GM10266 (cell line): ENCODE measurements at regions not wholly inside any gene's neighbourhood (a gene's known extent, or its start where the extent isn't known, plus 50 kb on each side); places are given as distances from the start of the nearest gene placed in this dataset.

ENCODE experiments used
- DNase-seq: peaks from one replicate; pipeline ENCODE4 v3.0.0; 2012; ENCODE audit errors: extremely low spot score
- TF ChIP-seq, protein P1 (sequence below): IDR thresholded peaks from 2 replicates; pipeline ENCODE4 v1.5.1; 2012; ENCODE audit warnings: mild to moderate bottlenecking, low read depth; ENCODE audit not compliant: control insufficient read depth, insufficient read depth; ENCODE audit errors: missing control alignments

DNA sequence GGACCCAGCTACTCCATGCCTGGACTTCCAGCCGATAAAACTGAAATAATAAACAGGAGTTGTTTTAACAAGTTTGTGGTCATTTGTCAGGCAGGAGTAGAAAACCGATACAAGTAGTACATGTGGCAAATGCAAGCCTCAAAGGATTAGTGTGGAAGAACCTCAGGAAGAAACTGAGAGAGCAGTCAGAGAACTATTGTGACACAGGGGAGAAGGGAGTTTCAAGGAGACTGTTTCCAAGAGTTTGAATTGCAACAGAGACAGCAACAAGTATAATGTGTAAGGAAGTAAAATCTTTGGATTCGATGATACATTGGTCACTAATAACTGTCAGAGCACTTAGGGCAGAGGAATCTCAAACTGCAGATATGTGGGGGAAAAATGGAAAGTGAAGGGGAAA, 450.6 kb upstream of the ARHGEF26 start:
- no peak for DNase-seq
- TF ChIP-seq, protein P1, sequence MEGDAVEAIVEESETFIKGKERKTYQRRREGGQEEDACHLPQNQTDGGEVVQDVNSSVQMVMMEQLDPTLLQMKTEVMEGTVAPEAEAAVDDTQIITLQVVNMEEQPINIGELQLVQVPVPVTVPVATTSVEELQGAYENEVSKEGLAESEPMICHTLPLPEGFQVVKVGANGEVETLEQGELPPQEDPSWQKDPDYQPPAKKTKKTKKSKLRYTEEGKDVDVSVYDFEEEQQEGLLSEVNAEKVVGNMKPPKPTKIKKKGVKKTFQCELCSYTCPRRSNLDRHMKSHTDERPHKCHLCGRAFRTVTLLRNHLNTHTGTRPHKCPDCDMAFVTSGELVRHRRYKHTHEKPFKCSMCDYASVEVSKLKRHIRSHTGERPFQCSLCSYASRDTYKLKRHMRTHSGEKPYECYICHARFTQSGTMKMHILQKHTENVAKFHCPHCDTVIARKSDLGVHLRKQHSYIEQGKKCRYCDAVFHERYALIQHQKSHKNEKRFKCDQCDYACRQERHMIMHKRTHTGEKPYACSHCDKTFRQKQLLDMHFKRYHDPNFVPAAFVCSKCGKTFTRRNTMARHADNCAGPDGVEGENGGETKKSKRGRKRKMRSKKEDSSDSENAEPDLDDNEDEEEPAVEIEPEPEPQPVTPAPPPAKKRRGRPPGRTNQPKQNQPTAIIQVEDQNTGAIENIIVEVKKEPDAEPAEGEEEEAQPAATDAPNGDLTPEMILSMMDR: no peak

DNA sequence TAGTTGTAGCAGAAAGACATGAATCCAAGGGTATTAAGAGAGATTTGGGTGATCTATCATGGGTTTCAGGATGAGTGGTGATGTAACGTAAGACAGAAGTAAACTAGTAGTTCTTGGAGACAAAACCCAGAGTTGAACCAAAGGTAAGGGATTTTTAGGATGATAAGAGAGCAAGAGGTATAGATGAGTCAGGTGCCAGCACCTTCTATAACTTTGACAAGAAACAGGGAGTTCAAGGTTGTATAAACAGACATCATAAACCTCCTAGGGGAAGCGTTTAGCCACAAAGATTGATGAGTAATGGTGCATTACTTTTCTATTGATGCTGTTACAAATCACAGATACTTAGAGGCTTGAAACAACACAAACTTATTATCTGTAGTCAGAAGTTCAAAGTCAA, 447.3 kb upstream of the ARHGEF26 start:
- no peak for DNase-seq
- TF ChIP-seq, protein P1: no peak

DNA sequence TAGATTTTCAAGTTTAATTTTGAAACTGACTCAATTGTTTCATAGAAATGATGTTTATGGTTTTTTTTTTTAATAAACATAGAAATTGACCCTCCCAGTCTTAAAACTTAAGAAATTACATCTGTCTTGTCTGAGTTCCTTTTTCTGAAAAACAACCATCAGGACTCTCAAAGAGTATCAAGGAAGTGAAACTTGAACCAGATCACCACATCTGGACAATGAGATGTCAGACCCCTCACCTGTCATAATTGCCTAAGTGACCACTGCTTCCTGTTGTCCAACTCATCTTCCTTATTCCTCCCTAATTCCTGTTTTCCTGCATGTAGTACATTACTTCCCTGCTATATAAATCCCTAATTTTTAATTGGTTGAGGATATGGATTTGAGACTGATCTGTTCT, 441.5 kb upstream of the ARHGEF26 start:
- TF ChIP-seq, protein P1: no peak
- no peak for DNase-seq

DNA sequence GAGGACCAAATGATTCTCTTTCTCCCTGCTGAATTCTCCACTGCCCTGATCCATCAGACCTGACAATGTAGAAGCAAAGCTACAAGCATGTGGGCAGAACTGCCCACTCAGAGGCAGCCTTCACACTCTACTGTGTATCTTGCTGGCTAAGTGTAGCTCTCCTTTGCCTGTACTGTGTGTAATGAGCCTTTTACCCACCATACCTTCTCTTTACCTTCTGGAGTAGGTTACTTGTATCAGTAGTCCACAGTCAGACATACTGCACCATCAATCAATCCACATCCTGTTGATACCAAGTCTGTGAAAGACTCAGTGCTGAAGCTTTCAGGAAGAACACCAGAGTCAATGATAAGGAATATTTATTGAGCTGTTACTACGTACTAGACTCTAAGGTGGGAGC, 440.7 kb upstream of the ARHGEF26 start:
- TF ChIP-seq, protein P1: no peak
- DNase-seq: no peak

DNA sequence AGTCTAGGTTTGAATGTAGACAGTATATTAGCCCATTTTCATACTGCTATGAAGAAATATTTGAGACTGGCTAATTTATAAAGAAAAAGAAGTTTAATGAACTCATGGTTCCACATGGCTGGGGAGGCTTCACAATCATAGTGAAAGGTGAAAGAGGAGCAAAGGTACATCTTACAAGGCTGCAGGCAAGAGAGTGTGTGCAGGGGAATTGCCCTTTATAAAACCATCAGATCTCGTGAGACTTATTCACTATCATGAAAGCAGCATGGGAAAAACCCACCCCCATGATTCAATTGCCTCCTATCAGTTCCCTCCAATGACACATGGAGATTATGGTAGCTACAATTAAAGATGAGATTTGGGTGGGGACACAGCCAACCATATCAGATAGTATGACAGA, 440.1 kb upstream of the ARHGEF26 start:
- TF ChIP-seq, protein P1: no peak
- no peak for DNase-seq

DNA sequence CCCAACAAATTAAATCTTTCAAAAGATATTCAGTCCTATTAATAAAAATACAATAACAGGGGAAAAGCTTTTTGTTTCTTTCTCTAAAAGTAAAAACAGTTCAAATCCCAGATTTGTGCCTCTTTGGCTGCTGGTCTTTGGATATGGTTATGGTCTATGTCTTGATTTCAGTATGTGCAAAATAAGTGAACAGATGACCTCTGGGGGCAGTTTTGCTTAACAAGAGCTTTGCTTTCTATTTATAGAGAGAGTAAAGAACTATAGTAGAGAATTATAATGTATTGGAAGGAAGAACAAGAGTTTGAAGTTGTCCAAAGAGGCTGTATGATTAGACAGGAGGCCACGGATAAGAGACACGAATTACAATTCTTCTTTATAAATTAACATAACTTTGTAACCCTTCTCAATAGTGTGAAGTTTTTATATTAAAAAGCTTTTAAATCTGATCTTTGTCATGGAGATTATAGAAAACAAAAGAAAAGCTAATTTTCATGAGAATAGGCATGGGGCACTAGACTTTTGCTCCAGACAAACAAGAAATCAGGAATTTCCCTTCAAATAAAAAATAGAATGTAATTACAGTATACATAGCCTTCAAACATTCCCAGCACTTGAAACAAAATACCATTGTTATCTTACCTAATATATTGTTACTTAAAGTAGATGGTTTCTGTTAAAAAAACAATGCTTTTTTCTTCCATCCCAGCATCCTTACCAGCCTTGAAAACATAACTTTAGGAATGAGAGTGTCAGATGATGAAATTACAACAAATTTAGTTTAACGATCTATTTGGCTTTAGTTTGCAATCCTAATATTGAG, 432.7 kb upstream of the ARHGEF26 start:
- no peak for DNase-seq
- TF ChIP-seq, protein P1: no peak

DNA sequence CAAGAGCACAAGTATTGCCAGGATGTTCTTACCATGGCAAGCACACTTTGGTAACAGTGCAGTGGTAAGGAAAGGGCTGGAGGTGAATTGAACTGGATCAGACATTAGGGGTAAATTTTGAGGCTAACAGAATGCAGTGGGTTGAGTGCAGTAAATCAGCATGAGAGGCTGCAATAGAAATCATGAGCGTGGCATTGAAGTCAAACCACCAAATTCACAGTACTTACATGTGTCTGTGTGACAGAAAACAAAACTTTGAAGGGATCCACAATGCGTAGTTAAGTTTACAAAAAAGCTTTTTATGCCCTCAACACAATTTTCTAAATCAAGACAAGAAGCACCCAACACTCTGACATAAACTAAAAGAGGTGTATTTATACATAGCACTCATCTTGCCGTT, 428.0 kb upstream of the ARHGEF26 start:
- TF ChIP-seq, protein P1: no peak

More for the DNA sequence above, 428.0 kb upstream of the ARHGEF26 start:
- no peak for DNase-seq
